ENCODE measurements at regions not wholly inside any gene's neighbourhood (a gene's known extent, or its start where the extent isn't known, plus 50 kb on each side); places are given as distances from the start of the nearest gene placed in this dataset.

- no peak for DNase-seq
These were observed 125.5 kb upstream of the IRX3 start for GRCh38 chr16:54412037-54412436.

DNA sequence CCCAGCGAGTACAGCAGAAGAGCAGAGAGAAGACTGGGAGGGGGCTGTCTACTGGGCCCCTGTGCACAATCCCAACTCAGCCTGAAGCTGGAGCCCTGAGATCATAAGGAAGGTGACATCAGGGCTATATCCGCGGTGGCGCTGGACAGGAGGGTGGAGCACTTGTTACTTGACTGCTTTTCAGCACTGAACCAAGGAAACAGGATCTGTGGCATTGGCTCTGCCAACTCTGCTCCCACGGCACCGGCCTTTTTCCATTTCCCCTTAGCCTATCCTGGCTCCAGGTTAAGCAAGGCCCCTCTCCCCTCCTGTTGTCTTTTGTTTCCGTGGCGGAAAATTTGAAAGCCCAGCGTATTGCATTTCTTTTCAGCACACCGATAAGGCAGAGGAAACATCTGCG, 125.0 kb upstream of the IRX3 start:
- peak; percentile 45 for DNase-seq

- no peak for DNase-seq
These were observed 123.4 kb upstream of the IRX3 start for GRCh38 chr16:54409982-54410381.

GRCh38 chr16:54407596-54407995, 121.0 kb upstream of the IRX3 start:
- DNase-seq: no peak

- no peak for DNase-seq
These were observed 118.9 kb upstream of the IRX3 start for GRCh38 chr16:54405478-54405877.

- DNase-seq: no peak
These were observed 117.0 kb upstream of the IRX3 start for GRCh38 chr16:54403580-54403979.

GRCh38 chr16:54402873-54403272, 116.3 kb upstream of the IRX3 start:
- DNase-seq: no peak

- DNase-seq: no peak
These were observed 115.7 kb upstream of the IRX3 start for GRCh38 chr16:54402270-54402669.

- DNase-seq: no peak
These were observed 113.7 kb upstream of the IRX3 start for GRCh38 chr16:54400261-54400660.

- DNase-seq: no peak
These were observed 112.4 kb upstream of the IRX3 start for GRCh38 chr16:54398986-54399385.

DNA sequence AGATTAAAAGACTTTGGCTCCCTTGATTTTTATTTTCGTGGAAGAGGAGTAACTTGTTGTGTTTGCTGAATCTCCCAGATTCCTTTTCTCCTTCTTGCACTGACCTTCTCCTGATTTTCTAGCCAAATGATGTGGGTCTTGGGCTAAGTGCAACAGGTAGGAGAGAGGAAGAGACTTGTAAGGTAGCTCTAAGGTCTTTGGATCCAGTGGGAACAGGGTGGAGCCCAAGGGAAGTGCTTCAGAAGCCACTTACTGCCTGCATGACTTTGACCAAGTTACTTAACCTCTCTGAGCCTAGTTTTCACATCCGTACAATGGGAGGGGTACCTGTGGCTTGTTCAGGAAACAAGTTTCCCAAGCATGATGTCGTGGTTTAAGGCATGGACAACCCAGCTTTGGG, 111.3 kb upstream of the IRX3 start:
- DNase-seq: no peak

GRCh38 chr16:54397190-54397835, 110.7 kb upstream of the IRX3 start:
- DNase-seq: no peak

GRCh38 chr16:54389836-54390494, 103.4 kb upstream of the IRX3 start:
- no peak for DNase-seq

- peak; percentile 37 for DNase-seq
These were observed 98.6 kb upstream of the IRX3 start for GRCh38 chr16:54385141-54385540.

- DNase-seq: no peak
These were observed 95.2 kb upstream of the IRX3 start for GRCh38 chr16:54381601-54382313.

GRCh38 chr16:54375071-54375470, 88.5 kb upstream of the IRX3 start:
- no peak for DNase-seq

DNA sequence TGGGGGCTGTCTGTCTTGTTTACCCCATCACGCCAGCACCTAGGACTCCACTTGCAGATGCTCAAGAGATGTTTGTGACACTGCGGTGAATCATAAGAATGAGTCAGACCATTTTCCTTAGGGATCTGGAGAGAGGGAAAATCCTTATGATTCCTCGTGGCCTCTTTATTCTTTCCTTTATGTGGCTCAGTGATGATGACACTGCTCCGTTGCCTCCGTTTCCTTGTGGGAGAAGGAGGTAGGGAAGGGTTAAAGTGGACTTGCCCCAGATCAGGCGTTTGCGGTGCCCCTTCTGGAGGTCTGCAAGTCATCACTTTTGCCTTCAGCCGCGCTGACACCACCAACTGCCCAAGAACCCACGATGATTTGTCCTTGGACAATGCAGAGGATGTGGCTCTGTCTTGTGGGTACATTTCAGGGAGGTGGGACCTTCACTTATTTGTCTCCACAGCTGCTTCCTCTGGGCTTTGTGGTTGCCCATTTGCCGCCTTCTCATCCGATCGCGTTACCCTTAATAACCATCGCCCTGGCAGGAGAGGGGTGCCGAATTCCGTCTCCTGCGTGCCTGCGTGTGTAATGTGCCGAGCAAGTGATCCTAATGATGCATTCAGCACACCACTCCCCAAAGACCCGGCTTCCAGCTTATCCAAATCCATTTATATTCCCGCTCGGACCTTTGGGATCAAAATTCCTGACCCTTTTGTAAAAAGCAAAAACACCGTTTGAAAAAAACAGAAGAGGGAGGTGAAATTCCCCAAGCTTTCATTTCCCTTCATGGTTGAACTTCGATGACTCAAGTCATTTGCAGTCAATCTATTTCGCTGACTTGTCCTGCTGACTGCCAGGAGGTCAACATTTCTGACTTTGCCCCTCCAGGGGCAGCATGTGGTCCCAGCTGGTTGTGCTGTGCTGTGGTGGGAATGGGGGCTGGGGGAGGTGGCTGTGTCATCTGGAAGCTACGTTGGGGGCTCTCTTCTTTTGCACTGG, 87.2 kb upstream of the IRX3 start:
- DNase-seq: no peak

DNA sequence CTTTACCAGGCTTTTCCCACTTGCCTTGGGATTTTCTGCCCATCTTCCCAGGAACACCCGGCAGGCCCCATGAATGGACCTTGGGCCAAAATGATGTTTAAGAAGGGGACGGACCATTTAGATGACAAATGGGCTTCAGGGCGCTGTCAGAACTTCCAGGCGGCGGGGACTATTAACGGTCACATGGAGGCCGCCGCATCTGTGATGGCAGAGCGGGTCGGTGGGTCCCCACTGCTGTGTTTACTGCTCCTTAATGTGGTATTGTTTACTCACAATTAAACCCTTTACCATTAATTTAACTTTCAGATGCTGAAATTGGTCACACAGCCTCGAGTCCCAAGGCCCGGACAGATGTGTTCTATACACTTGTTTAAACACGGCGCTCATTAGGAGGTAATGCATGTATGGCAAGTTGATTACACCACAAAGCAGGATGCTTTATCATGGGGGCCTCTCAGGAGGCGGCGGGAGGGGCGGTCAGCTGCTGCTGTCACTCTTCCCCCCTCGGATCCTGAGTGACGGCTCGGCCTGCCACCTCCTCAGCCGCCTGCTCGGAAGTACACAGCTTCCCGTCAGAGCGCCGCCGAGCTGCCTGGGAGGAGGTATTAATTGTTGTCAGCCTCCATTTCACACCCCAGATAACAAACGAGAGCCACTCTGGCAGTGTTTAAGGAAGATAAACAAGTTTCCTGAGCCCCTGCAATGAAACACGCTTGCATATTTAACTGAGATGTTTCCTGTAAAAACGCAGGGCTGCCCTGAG, 83.9 kb upstream of the IRX3 start:
- DNase-seq: peak; percentile 31

DNA sequence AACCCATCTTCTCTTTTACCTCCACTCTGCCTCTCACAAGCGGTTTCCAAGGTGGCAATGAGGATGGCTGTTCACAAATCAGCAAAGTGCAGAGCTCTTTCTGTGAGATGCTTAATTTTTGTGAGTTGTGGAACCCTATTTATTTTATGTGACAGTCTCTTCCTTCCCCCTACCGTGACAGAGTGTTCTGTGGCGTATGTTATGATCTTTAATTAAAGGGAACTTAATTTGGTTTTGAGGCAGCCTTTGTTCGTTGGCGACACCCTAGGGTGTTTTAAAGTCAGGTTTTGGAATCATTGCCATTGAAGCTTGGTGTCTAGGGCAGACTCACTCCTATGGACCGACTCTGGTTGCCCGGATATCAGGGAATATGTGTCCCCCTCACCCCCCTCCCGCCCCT, 83.3 kb upstream of the IRX3 start:
- no peak for DNase-seq

DNA sequence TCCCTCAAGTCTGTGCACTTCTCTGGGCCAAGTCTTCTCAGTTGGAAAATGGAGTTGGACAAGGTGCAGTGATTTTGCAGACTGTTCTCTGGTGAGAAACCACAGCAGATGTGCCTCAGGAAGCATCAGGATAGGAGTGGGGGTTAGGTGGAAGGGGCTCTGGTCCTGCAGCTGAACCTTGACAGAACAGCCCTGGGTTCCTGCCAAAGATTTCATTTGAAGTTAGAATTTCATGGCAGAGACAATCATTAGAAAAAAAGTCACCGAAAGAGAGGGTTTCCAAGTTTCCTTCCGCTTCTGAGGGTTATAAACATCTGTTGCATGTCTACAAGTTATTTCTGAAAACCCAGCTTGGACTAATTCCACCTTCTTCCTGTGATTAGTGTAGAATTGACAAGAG, 80.4 kb upstream of the IRX3 start:
- no peak for DNase-seq

- DNase-seq: no peak
These were observed 79.5 kb upstream of the IRX3 start for GRCh38 chr16:54365990-54366634.
